ENCODE measurements at regions not wholly inside any gene's neighbourhood (a gene's known extent, or its start where the extent isn't known, plus 50 kb on each side); places are given as distances from the start of the nearest gene placed in this dataset.

GRCh38 chr15:70596354-70597055 is 166.9 kb downstream of the UACA start:
- intact Hi-C loops (cut with DNase I): no loop called here
- H3K4me3 ChIP-seq: no peak overlapping the region
- no peaks in the 10 kb centered on the region for H3K27me3 ChIP-seq
- no peak for DNase-seq (ENCODE audit: extremely low spot score)
- H3K9me3 ChIP-seq: peaks cover 0 to 15% (median 5%) of the 10 kb centered on the region in 4 donors
- H3K27ac ChIP-seq (replicated peaks in 1 of 4): no peak overlapping the region
- H3K36me3 ChIP-seq: no peaks in the 10 kb centered on the region
- TF ChIP-seq POLR2AphosphoS5 (IDR thresholded peaks at IDR 0.05) (no peak), EP300 (IDR thresholded peaks at IDR 0.05) (no peak), POLR2A (IDR thresholded peaks at IDR 0.05; ENCODE audit: low read depth) (no peak), CTCF (IDR thresholded peaks at IDR 0.05) (no peak)
- WGBS: 97% methylated on average over 2 of the region's 2 CpGs
- H3K4me1 ChIP-seq: no peaks in the 10 kb centered on the region

- no peaks in the 10 kb centered on the region for H3K36me3 ChIP-seq
- DNase-seq (ENCODE audit: extremely low spot score): no peak
- H3K4me1 ChIP-seq: no peaks in the 10 kb centered on the region
- H3K4me3 ChIP-seq: no peak overlapping the region
- peaks cover 0 to 15% (median 2%) of the 10 kb centered on the region in 4 donors for H3K9me3 ChIP-seq
- H3K27ac ChIP-seq (replicated peaks in 1 of 4): no peak overlapping the region
- H3K27me3 ChIP-seq: no peaks in the 10 kb centered on the region
- TF ChIP-seq EP300 (IDR thresholded peaks at IDR 0.05) (no peak), POLR2AphosphoS5 (IDR thresholded peaks at IDR 0.05) (no peak), POLR2A (IDR thresholded peaks at IDR 0.05; ENCODE audit: low read depth) (no peak), CTCF (IDR thresholded peaks at IDR 0.05) (no peak)
- intact Hi-C loops (cut with DNase I): no loop called here
These were observed 169.6 kb downstream of the UACA start for GRCh38 chr15:70593795-70594194.

- no peak overlapping the region for H3K4me3 ChIP-seq
- intact Hi-C loops (cut with DNase I): no loop called here
- TF ChIP-seq POLR2AphosphoS5 (IDR thresholded peaks at IDR 0.05) (no peak), EP300 (IDR thresholded peaks at IDR 0.05) (no peak), POLR2A (IDR thresholded peaks at IDR 0.05; ENCODE audit: low read depth) (no peak), CTCF (IDR thresholded peaks at IDR 0.05) (no peak)
- WGBS: 74% methylated on average over 4 of the region's 4 CpGs
- no peak overlapping the region for H3K27ac ChIP-seq (replicated peaks in 1 of 4)
- peaks cover 0 to 14% (median 0%) of the 10 kb centered on the region in 4 donors for H3K9me3 ChIP-seq
- H3K27me3 ChIP-seq: peaks cover 0 to 31% (median 0%) of the 10 kb centered on the region in 4 donors
- H3K36me3 ChIP-seq: no peaks in the 10 kb centered on the region
- H3K4me1 ChIP-seq: peaks cover 4 to 12% (median 9%) of the 10 kb centered on the region in 4 donors
- no peak for DNase-seq (ENCODE audit: extremely low spot score)
These were observed 173.6 kb downstream of the UACA start for GRCh38 chr15:70589728-70590127.

- TF ChIP-seq CTCF (IDR thresholded peaks at IDR 0.05): no peak
- TF ChIP-seq POLR2A (IDR thresholded peaks at IDR 0.05; ENCODE audit: low read depth): no peak
- TF ChIP-seq POLR2AphosphoS5 (IDR thresholded peaks at IDR 0.05): no peak
- TF ChIP-seq EP300 (IDR thresholded peaks at IDR 0.05): no peak
- H3K4me3 ChIP-seq: no peak overlapping the region
- no peak for DNase-seq (ENCODE audit: extremely low spot score)
- intact Hi-C loops (cut with DNase I): no loop called here
- H3K27me3 ChIP-seq: peaks cover 0 to 35% (median 0%) of the 10 kb centered on the region in 4 donors
- H3K9me3 ChIP-seq: peaks cover 0 to 9% (median 0%) of the 10 kb centered on the region in 4 donors
- H3K36me3 ChIP-seq: no peaks in the 10 kb centered on the region
- H3K27ac ChIP-seq (replicated peaks in 1 of 4): no peak overlapping the region
- H3K4me1 ChIP-seq: peaks cover 4 to 13% (median 9%) of the 10 kb centered on the region in 4 donors
These were observed 174.1 kb downstream of the UACA start for GRCh38 chr15:70589221-70589620.

- H3K27ac ChIP-seq (replicated peaks in 1 of 4): no peak overlapping the region
- peaks cover 0 to 35% (median 0%) of the 10 kb centered on the region in 4 donors for H3K27me3 ChIP-seq
- H3K36me3 ChIP-seq: no peaks in the 10 kb centered on the region
- no peak for DNase-seq (ENCODE audit: extremely low spot score)
- H3K9me3 ChIP-seq: peaks cover 0 to 3% (median 0%) of the 10 kb centered on the region in 4 donors
- TF ChIP-seq CTCF (IDR thresholded peaks at IDR 0.05): no peak
- no peak for TF ChIP-seq POLR2A (IDR thresholded peaks at IDR 0.05; ENCODE audit: low read depth)
- no peak for TF ChIP-seq POLR2AphosphoS5 (IDR thresholded peaks at IDR 0.05)
- no peak for TF ChIP-seq EP300 (IDR thresholded peaks at IDR 0.05)
- peaks cover 4 to 13% (median 9%) of the 10 kb centered on the region in 4 donors for H3K4me1 ChIP-seq
- WGBS: 96% methylated on average over 4 of the region's 4 CpGs
- intact Hi-C loops (cut with DNase I): no loop called here
- no peak overlapping the region for H3K4me3 ChIP-seq
These were observed 174.7 kb downstream of the UACA start for GRCh38 chr15:70588613-70589012.
